Myocyte (in vitro differentiated cells): ENCODE measurements at regions not wholly inside any gene's neighbourhood (a gene's known extent, or its start where the extent isn't known, plus 50 kb on each side); places are given as distances from the start of the nearest gene placed in this dataset.

Experiments
- DNase-seq: peaks from one replicate; pipeline ENCODE4 v3.0.0-alpha.2; 2012; ENCODE audit warnings: low read depth

- DNase-seq: no peak
These were observed 117.0 kb upstream of the MDM1 start for GRCh38 chr12:68449196-68449595.

- peak; percentile 15 for DNase-seq
These were observed 118.7 kb upstream of the MDM1 start for GRCh38 chr12:68450947-68451260.

- peak; percentile 35 for DNase-seq
These were observed 119.3 kb upstream of the MDM1 start for GRCh38 chr12:68451261-68452077.

GRCh38 chr12:68452078-68452715 is 120.0 kb upstream of the MDM1 start:
- DNase-seq: no peak

- no peak for DNase-seq
These were observed 121.1 kb upstream of the MDM1 start for GRCh38 chr12:68453278-68453677.

- DNase-seq: no peak
These were observed 121.7 kb upstream of the MDM1 start for GRCh38 chr12:68453876-68454275.

- no peak for DNase-seq
These were observed 122.7 kb upstream of the MDM1 start for GRCh38 chr12:68454892-68455291.

- peak; percentile 9 for DNase-seq
These were observed 123.7 kb upstream of the MDM1 start for GRCh38 chr12:68455691-68456345.

- no peak for DNase-seq
These were observed 126.7 kb upstream of the MDM1 start for GRCh38 chr12:68458866-68459265.

- DNase-seq: no peak
These were observed 128.1 kb upstream of the MDM1 start for GRCh38 chr12:68460236-68460635.

GRCh38 chr12:68461645-68462044 is 129.5 kb upstream of the MDM1 start:
- no peak for DNase-seq

- DNase-seq: no peak
These were observed 130.6 kb upstream of the MDM1 start for GRCh38 chr12:68462803-68463202.

GRCh38 chr12:68465227-68465626 is 133.1 kb upstream of the MDM1 start:
- DNase-seq: no peak

GRCh38 chr12:68467514-68467913 is 135.4 kb upstream of the MDM1 start:
- no peak for DNase-seq

- DNase-seq: peak; percentile 62
These were observed 135.9 kb upstream of the MDM1 start for GRCh38 chr12:68468036-68468435.

GRCh38 chr12:68469113-68469512 is 137.0 kb upstream of the MDM1 start:
- no peak for DNase-seq

- no peak for DNase-seq
These were observed 138.6 kb upstream of the MDM1 start for GRCh38 chr12:68470664-68471328.

GRCh38 chr12:68474467-68475204 is 136.1 kb upstream of the RAP1B start:
- no peak for DNase-seq

- DNase-seq: no peak
These were observed 133.9 kb upstream of the RAP1B start for GRCh38 chr12:68476794-68477193.

GRCh38 chr12:68477261-68477772 is 133.4 kb upstream of the RAP1B start:
- DNase-seq: peak; percentile 40

GRCh38 chr12:68477906-68478305 is 132.8 kb upstream of the RAP1B start:
- no peak for DNase-seq
